ENCODE measurements at regions not wholly inside any gene's neighbourhood (a gene's known extent, or its start where the extent isn't known, plus 50 kb on each side); places are given as distances from the start of the nearest gene placed in this dataset.

GRCh38 chr17:77323413-77324171 is 182.8 kb downstream of the SEC14L1 start:
- TF ChIP-seq POLR2A (IDR thresholded peaks at IDR 0.05; ENCODE audit: low read depth) (no peak), EP300 (IDR thresholded peaks at IDR 0.05) (no peak), CTCF (IDR thresholded peaks at IDR 0.05) (no peak), POLR2AphosphoS5 (IDR thresholded peaks at IDR 0.05) (peak in 1 of 2 donors; percentile 7)
- Histone ChIP-seq H3K27ac (replicated peaks in 1 of 4) (peak overlapping the region; percentile 90 to 96 (median 92)), H3K27me3 (no peaks in the 10 kb centered on the region), H3K4me3 (peak overlapping the region; percentile 17 to 58 (median 48)), H3K4me1 (peaks cover 47 to 87% (median 85%) of the 10 kb centered on the region in 4 donors), H3K9me3 (no peaks in the 10 kb centered on the region), H3K36me3 (no peaks in the 10 kb centered on the region)
- intact Hi-C loops (cut with DNase I): no loop called here
- 66% methylated on average over 29 of the region's 36 CpGs for WGBS
- DNase-seq (ENCODE audit: extremely low spot score): no peak

- no peaks in the 10 kb centered on the region for H3K27me3 ChIP-seq
- H3K27ac ChIP-seq (replicated peaks in 1 of 4): peak overlapping the region; percentile 90 to 96 (median 92)
- no peaks in the 10 kb centered on the region for H3K9me3 ChIP-seq
- H3K4me1 ChIP-seq: peaks cover 43 to 83% (median 80%) of the 10 kb centered on the region in 4 donors
- no peak for TF ChIP-seq POLR2A (IDR thresholded peaks at IDR 0.05; ENCODE audit: low read depth)
- no peak for DNase-seq (ENCODE audit: extremely low spot score)
- H3K4me3 ChIP-seq: no peak overlapping the region
- no peaks in the 10 kb centered on the region for H3K36me3 ChIP-seq
- intact Hi-C loops (cut with DNase I): no loop called here
- 89% methylated on average over 7 of the region's 8 CpGs for WGBS
Measured at GRCh38 chr17:77324227-77324626, 183.5 kb downstream of the SEC14L1 start.

- Histone ChIP-seq H3K27ac (replicated peaks in 1 of 4) (peak overlapping the region; percentile 90 to 96 (median 92)), H3K9me3 (no peaks in the 10 kb centered on the region), H3K27me3 (no peaks in the 10 kb centered on the region), H3K4me3 (no peak overlapping the region), H3K36me3 (no peaks in the 10 kb centered on the region), H3K4me1 (peaks cover 36 to 83% (median 70%) of the 10 kb centered on the region in 4 donors)
- TF ChIP-seq EP300 (IDR thresholded peaks at IDR 0.05): no peak
- no peak for TF ChIP-seq POLR2AphosphoS5 (IDR thresholded peaks at IDR 0.05)
- no peak for TF ChIP-seq POLR2A (IDR thresholded peaks at IDR 0.05; ENCODE audit: low read depth)
- TF ChIP-seq CTCF (IDR thresholded peaks at IDR 0.05): no peak
- intact Hi-C loops (cut with DNase I): no loop called here
- DNase-seq (ENCODE audit: extremely low spot score): no peak
- WGBS: 62% methylated on average over 2 of the region's 8 CpGs
Measured at GRCh38 chr17:77325577-77326075, 184.9 kb downstream of the SEC14L1 start.

GRCh38 chr17:77326076-77326591 is 185.4 kb downstream of the SEC14L1 start:
- intact Hi-C loops (cut with DNase I): no loop called here
- peaks cover 38 to 83% (median 69%) of the 10 kb centered on the region in 4 donors for H3K4me1 ChIP-seq
- TF ChIP-seq EP300 (IDR thresholded peaks at IDR 0.05) (no peak), POLR2AphosphoS5 (IDR thresholded peaks at IDR 0.05) (no peak)
- no peaks in the 10 kb centered on the region for H3K9me3 ChIP-seq
- H3K4me3 ChIP-seq: no peak overlapping the region
- no peaks in the 10 kb centered on the region for H3K36me3 ChIP-seq
- H3K27ac ChIP-seq (replicated peaks in 1 of 4): peak overlapping the region; percentile 90 to 96 (median 92)
- no peaks in the 10 kb centered on the region for H3K27me3 ChIP-seq
- DNase-seq (ENCODE audit: extremely low spot score): no peak
- 87% methylated on average over 18 of the region's 18 CpGs for WGBS

GRCh38 chr17:77326636-77327035 is 185.9 kb downstream of the SEC14L1 start:
- 88% methylated on average over 7 of the region's 7 CpGs for WGBS
- no peak for DNase-seq (ENCODE audit: extremely low spot score)
- H3K27me3 ChIP-seq: no peaks in the 10 kb centered on the region
- H3K9me3 ChIP-seq: no peaks in the 10 kb centered on the region
- H3K36me3 ChIP-seq: no peaks in the 10 kb centered on the region
- peak overlapping the region; percentile 90 to 96 (median 92) for H3K27ac ChIP-seq (replicated peaks in 1 of 4)
- peaks cover 42 to 84% (median 69%) of the 10 kb centered on the region in 4 donors for H3K4me1 ChIP-seq
- intact Hi-C loops (cut with DNase I): no loop called here
- no peak overlapping the region for H3K4me3 ChIP-seq
- TF ChIP-seq EP300 (IDR thresholded peaks at IDR 0.05) (no peak), POLR2AphosphoS5 (IDR thresholded peaks at IDR 0.05) (no peak), CTCF (IDR thresholded peaks at IDR 0.05) (no peak), POLR2A (IDR thresholded peaks at IDR 0.05; ENCODE audit: low read depth) (no peak)
